Endothelial cell of umbilical vein (primary cell): ENCODE measurements at regions not wholly inside any gene's neighbourhood (a gene's known extent, or its start where the extent isn't known, plus 50 kb on each side); places are given as distances from the start of the nearest gene placed in this dataset.

ENCODE experiments used
- EZH2 ChIP-seq: IDR thresholded peaks from 2 replicates; pipeline ENCODE4 v1.6.1; 2012; ENCODE audit warnings: borderline replicate concordance, low read depth, mild to moderate bottlenecking, moderate library complexity, low read length, inconsistent platforms; ENCODE audit not compliant: severe bottlenecking
- FOS ChIP-seq: IDR thresholded peaks from 2 replicates; pipeline ENCODE4 v1.6.1; 2011; ENCODE audit warnings: mild to moderate bottlenecking, low read length, moderate library complexity, borderline replicate concordance; ENCODE audit not compliant: insufficient read depth
- MYC ChIP-seq: IDR thresholded peaks from one replicate; pipeline ENCODE4 v1.6.1; 2011; ENCODE audit warnings: mild to moderate bottlenecking, low read depth, low read length
- POLR2A ChIP-seq: IDR thresholded peaks from 2 replicates; pipeline ENCODE4 v1.6.1; 2012; ENCODE audit warnings: low read depth, mild to moderate bottlenecking, control low read depth, low read length
- POLR2AphosphoS5 ChIP-seq: IDR thresholded peaks from 2 replicates; pipeline ENCODE4 v1.6.1; 2012; ENCODE audit warnings: low read depth, mild to moderate bottlenecking, control low read depth, low read length, moderate library complexity; ENCODE audit not compliant: insufficient read depth
- TF ChIP-seq, protein P1 (sequence below), 2 donors: IDR thresholded peaks; 1 replicate in 1 of 2; 2 replicates in 1 of 2; pipeline ENCODE4 v1.5.1; 2011; ENCODE audit warnings: low read length in 2 of 2, mild to moderate bottlenecking in 2 of 2, moderate library complexity in 2 of 2, control low read depth in 1 of 2, inconsistent platforms in 1 of 2, low read depth in 1 of 2; ENCODE audit not compliant: insufficient read depth in 1 of 2; ENCODE audit errors: extremely low read depth in 1 of 2

DNA sequence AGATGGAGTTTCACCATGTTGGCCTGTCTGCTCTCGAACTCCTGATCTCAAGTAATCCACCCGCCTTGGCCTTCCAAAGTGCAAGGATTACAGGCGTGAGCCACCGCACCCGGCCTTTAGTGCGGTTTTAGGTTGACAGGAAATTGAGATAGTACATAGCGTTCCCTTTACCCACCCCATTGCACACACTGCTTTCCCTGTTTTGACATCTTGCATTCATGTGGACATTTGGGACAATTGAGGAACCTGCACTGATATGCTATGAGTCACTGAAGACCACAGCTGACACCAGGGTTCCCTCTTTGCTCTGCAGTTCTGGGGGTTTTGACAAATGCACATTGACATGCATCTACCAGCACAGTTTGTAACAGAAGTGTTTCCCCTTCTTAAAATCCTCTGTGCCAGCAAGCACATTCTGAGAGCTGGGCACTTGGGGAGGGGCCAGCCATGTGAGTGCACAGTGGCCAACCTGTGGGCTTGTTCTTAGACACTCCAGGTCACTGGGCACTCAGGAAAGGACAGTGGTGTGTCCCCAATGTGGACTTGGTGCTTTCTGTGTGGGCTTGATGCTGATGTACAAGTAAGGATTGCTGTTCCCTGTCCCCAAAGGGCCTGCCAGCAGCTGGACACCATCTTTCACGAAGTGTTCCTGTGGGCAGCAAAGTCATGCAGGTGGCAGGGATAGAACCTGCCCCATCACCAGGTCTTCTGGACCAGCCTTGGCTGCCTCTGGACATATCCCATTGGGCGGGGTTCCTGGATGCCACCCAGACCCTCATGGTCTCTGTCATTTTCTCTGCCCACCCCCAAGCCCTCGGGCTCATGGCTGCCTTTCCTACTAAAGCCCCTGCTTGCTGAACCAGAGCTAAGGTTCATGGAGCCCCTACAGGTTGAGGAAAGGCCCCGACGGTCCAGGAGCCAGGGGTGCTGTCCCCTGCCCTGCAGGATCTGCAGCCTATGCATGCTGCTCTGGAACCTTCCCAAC is 579.8 kb downstream of the GLRX3 start:
- TF ChIP-seq POLR2A (no peak), MYC (no peak), POLR2AphosphoS5 (no peak), FOS (no peak), EZH2 (no peak)
- TF ChIP-seq, protein P1, sequence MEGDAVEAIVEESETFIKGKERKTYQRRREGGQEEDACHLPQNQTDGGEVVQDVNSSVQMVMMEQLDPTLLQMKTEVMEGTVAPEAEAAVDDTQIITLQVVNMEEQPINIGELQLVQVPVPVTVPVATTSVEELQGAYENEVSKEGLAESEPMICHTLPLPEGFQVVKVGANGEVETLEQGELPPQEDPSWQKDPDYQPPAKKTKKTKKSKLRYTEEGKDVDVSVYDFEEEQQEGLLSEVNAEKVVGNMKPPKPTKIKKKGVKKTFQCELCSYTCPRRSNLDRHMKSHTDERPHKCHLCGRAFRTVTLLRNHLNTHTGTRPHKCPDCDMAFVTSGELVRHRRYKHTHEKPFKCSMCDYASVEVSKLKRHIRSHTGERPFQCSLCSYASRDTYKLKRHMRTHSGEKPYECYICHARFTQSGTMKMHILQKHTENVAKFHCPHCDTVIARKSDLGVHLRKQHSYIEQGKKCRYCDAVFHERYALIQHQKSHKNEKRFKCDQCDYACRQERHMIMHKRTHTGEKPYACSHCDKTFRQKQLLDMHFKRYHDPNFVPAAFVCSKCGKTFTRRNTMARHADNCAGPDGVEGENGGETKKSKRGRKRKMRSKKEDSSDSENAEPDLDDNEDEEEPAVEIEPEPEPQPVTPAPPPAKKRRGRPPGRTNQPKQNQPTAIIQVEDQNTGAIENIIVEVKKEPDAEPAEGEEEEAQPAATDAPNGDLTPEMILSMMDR (IDR thresholded peaks at IDR 0.05; ENCODE audit: extremely low read depth in 1 of 2, insufficient read depth in 1 of 2, low read depth in 1 of 2, low read length in 2 of 2) = no peak
